GM12878 (cell line): ENCODE measurements at regions not wholly inside any gene's neighbourhood (a gene's known extent, or its start where the extent isn't known, plus 50 kb on each side); places are given as distances from the start of the nearest gene placed in this dataset.

Source experiments
- ATAC-seq: fragments of 200-7000 bp; cut with Tn5 transposase; 3 replicates; pipeline ENCODE4 v1.9.1; 2020; ENCODE audit warnings: mild to moderate bottlenecking, moderate library complexity
- BruUV-seq: library from RNA; stranded (reverse); fragments of 400-500 nt; replicated peaks from 2 replicates; lab custom pipeline; 2021; lab: Mats Ljungman, UMichigan
- CTCF ChIA-PET: fragments of 300-600 bp; sonication (Branson Sonifier 250); formaldehyde crosslinking; extraction: SDS; loops from one replicate; lab custom pipeline; 2021; ENCODE audit warnings: inconsistent platforms; lab: Yijun Ruan, JAX
- POLR2A ChIA-PET: fragments of 350-600 bp; formaldehyde crosslinking; extraction: SDS; loops from one replicate; lab custom pipeline; 2021; ENCODE audit warnings: inconsistent platforms; lab: Charles Lee
- RAD21 ChIA-PET: fragments of 300-600 bp; sonication (Branson Sonifier 250); formaldehyde crosslinking; loops from one replicate; lab custom pipeline; 2023; ENCODE audit warnings: antibody characterized with exemption; ENCODE audit not compliant: unreplicated experiment; lab: Charles Lee
- SMC1A ChIA-PET: fragments of 300-600 bp; sonication (Branson Sonifier 250); formaldehyde crosslinking; loops from one replicate; lab custom pipeline; 2023; ENCODE audit not compliant: unreplicated experiment, uncharacterized antibody; lab: Charles Lee
- DNase-seq: peaks from one replicate; pipeline ENCODE4 v3.0.0-alpha.2; 2011; ENCODE audit warnings: low read depth, low spot score
- FAIRE-seq: peaks from 3 replicates; lab custom pipeline; 2011; peaks lifted over from hg19 to GRCh38; lab: Jason Lieb, UNC
- H2AFZ ChIP-seq: 2 replicates; pipeline ENCODE4 v1.6.0; 2011; ENCODE audit warnings: low read depth, low read length, control low read depth; ENCODE audit not compliant: control insufficient read depth
- H3K27ac ChIP-seq: 2 replicates; pipeline ENCODE4 v1.5.1; 2011; ENCODE audit warnings: control low read depth; ENCODE audit not compliant: control insufficient read depth, insufficient read depth
- H3K27me3 ChIP-seq, 2 experiments: replicated peaks in 1 of 2; 2 replicates each; pipeline versions ENCODE4 v1.6.0 to v1.6.1; 2011; ENCODE audit warnings: low read length in 1 of 2; ENCODE audit not compliant: control insufficient read depth in 2 of 2, insufficient read depth in 2 of 2
- H3K36me3 ChIP-seq, 2 experiments: 2 replicates each; pipeline ENCODE4 v1.5.1; 2011; ENCODE audit warnings: low read length in 1 of 2; ENCODE audit not compliant: control insufficient read depth in 2 of 2, insufficient read depth in 2 of 2
- H3K4me1 ChIP-seq: 2 replicates; pipeline ENCODE4 v1.6.1; 2011; ENCODE audit warnings: mild to moderate bottlenecking, low read length, moderate library complexity, mixed read lengths; ENCODE audit not compliant: control insufficient read depth, insufficient read depth
- H3K4me2 ChIP-seq: 2 replicates; pipeline ENCODE4 v1.6.0; 2011; ENCODE audit warnings: control low read depth; ENCODE audit not compliant: control insufficient read depth, insufficient read depth
- H3K4me3 ChIP-seq: fragments of 200-600 bp; sonication (generic); 2 replicates; pipeline ENCODE4 v1.5.1; 2016
- H3K79me2 ChIP-seq: 2 replicates; pipeline ENCODE4 v1.6.0; 2011; ENCODE audit warnings: low read length; ENCODE audit not compliant: control insufficient read depth, insufficient read depth
- H3K9ac ChIP-seq: 2 replicates; pipeline ENCODE4 v1.8.0; 2011; ENCODE audit warnings: low read length, control low read depth, mixed read lengths; ENCODE audit not compliant: control insufficient read depth, insufficient read depth
- H3K9me3 ChIP-seq: replicated peaks from 3 replicates; pipeline ENCODE4 v1.5.1; 2011; ENCODE audit warnings: mild to moderate bottlenecking, low read length; ENCODE audit not compliant: control insufficient read depth, insufficient read depth
- H4K20me1 ChIP-seq: 2 replicates; pipeline ENCODE4 v1.6.0; 2011; ENCODE audit not compliant: control insufficient read depth, insufficient read depth
- BCL11A ChIP-seq: IDR thresholded peaks from 2 replicates; pipeline ENCODE4 v1.6.1; 2011; ENCODE audit warnings: low read depth, low read length
- CHD1 ChIP-seq: IDR thresholded peaks from 2 replicates; pipeline ENCODE4 v1.6.1; 2012; ENCODE audit warnings: low read depth, low read length, improper control_type of control experiment
- CHD2 ChIP-seq: IDR thresholded peaks from 2 replicates; pipeline ENCODE4 v1.6.1; 2011; ENCODE audit warnings: low read depth, low read length, improper control_type of control experiment, borderline replicate concordance
- EGR1 ChIP-seq, 2 experiments: IDR thresholded peaks; 1 replicate in 1 of 2; 2 replicates in 1 of 2; pipeline ENCODE4 v1.6.1; 2011 to 2012; ENCODE audit warnings: low read depth in 2 of 2, low read length in 2 of 2, borderline replicate concordance in 1 of 2, mild to moderate bottlenecking in 1 of 2, moderate library complexity in 1 of 2
- KDM1A ChIP-seq: fragments of 200-600 bp; sonication (generic); IDR thresholded peaks from 2 replicates; pipeline ENCODE4 v1.6.1; 2016; ENCODE audit warnings: borderline replicate concordance
- NFXL1 ChIP-seq: fragments of 450-650 bp; IDR thresholded peaks from 2 replicates; pipeline ENCODE4 v1.6.1; 2017; ENCODE audit warnings: antibody characterized with exemption, mild to moderate bottlenecking, borderline replicate concordance
- NRF1 ChIP-seq: conservative IDR thresholded peaks from 2 replicates; pipeline ENCODE4 v1.6.1; 2011; ENCODE audit warnings: mild to moderate bottlenecking, low read depth, low read length, improper control_type of control experiment
- RUNX3 ChIP-seq: IDR thresholded peaks from 2 replicates; pipeline ENCODE4 v1.6.1; 2012; ENCODE audit warnings: low read length, inconsistent platforms
- SMARCA5 ChIP-seq: fragments of 450-650 bp; IDR thresholded peaks from 2 replicates; pipeline ENCODE4 v1.6.1; 2017; ENCODE audit warnings: mild to moderate bottlenecking
- STAT3 ChIP-seq: IDR thresholded peaks from 2 replicates; pipeline ENCODE4 v1.6.1; 2011; ENCODE audit warnings: low read depth, low read length, improper control_type of control experiment
- TARDBP ChIP-seq: IDR thresholded peaks from 2 replicates; pipeline ENCODE4 v1.6.1; 2016; ENCODE audit warnings: borderline replicate concordance
- TCF12 ChIP-seq: IDR thresholded peaks from 2 replicates; pipeline ENCODE4 v1.6.1; 2011; ENCODE audit warnings: low read depth, mild to moderate bottlenecking, low read length
- TCF7 ChIP-seq: IDR thresholded peaks from 2 replicates; pipeline ENCODE4 v1.6.1; 2014; ENCODE audit warnings: antibody characterized with exemption, borderline replicate concordance
- WRNIP1 ChIP-seq: IDR thresholded peaks from 2 replicates; pipeline ENCODE4 v1.6.1; 2011; ENCODE audit warnings: low read depth, low read length, improper control_type of control experiment, borderline replicate concordance
- YBX1 ChIP-seq: fragments of 450-650 bp; IDR thresholded peaks from 2 replicates; pipeline ENCODE4 v1.6.1; 2016; ENCODE audit warnings: antibody characterized with exemption
- ZNF622 ChIP-seq: fragments of 450-650 bp; IDR thresholded peaks from 2 replicates; pipeline ENCODE4 v1.6.1; 2017; ENCODE audit warnings: mild to moderate bottlenecking, inconsistent platforms
- ZSCAN29 ChIP-seq: fragments of 450-650 bp; IDR thresholded peaks from 2 replicates; pipeline ENCODE4 v1.6.1; 2017; ENCODE audit warnings: mild to moderate bottlenecking, moderate library complexity
- in situ Hi-C: fragments of 300-500 bp; cut with MboI; formaldehyde crosslinking; loops from 9 replicates; pipeline ENCODE4 v1.14.3; 2018; ENCODE audit warnings: mixed read lengths
- intact Hi-C: fragments of 100-400 bp; cut with micrococcal nuclease; formaldehyde crosslinking; loops from one replicate; pipeline ENCODE4 v1.14.2; 2022; ENCODE audit not compliant: unreplicated experiment
- TF ChIP-seq, protein P1 (sequence below): fragments of 150-350 bp; IDR thresholded peaks from 2 replicates; pipeline ENCODE4 v1.6.1; 2016; ENCODE audit warnings: low read depth, low read length
- TF ChIP-seq, protein P2 (sequence below): fragments of 450-650 bp; IDR thresholded peaks from 2 replicates; pipeline ENCODE4 v1.6.1; 2016; ENCODE audit warnings: mild to moderate bottlenecking, moderate library complexity, borderline replicate concordance
- TF ChIP-seq, protein P3 (sequence below): IDR thresholded peaks from 2 replicates; pipeline ENCODE4 v1.6.1; 2011; ENCODE audit warnings: borderline replicate concordance, low read depth, mild to moderate bottlenecking, moderate library complexity, mixed read lengths, low read length; ENCODE audit not compliant: insufficient read depth; ENCODE audit errors: extremely low read length

DNA sequence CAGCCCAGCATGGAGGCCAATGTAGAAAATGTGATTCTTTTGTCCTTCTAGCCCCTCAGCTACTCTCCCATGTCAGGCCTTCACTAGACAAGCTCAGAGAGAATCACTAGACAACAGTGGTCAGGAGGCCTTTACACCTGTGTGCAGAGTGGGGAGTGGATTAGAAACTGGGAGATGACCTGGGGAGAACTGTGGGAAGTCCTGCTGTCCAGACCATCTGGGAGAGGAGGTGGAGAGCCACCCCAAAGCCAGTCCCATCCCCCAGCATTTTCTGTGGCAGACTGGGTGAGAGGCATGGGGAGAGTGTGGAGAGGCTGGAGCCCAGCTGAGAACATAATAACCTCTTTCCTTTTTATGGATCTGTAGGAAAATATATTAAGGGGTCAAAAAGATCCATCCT lies 452.0 kb upstream of the DMAC1 start:
- intact Hi-C loops (no loop called here), in situ Hi-C loops (no loop called here)
- RAD21 ChIA-PET = no interaction called here
- TF ChIP-seq KDM1A (no peak), STAT3 (no peak), YBX1 (no peak), NFXL1 (no peak), SMARCA5 (no peak), NRF1 (no peak), BCL11A (no peak), ZNF622 (no peak), EGR1 (IDR thresholded peaks at IDR 0.05; ENCODE audit: borderline replicate concordance in 1 of 2, low read depth in 2 of 2, low read length in 2 of 2) (no peak), TCF12 (no peak), CHD1 (no peak), WRNIP1 (no peak), RUNX3 (no peak), TARDBP (no peak), ZSCAN29 (no peak), CHD2 (no peak), TCF7 (no peak)
- TF ChIP-seq, protein P1, sequence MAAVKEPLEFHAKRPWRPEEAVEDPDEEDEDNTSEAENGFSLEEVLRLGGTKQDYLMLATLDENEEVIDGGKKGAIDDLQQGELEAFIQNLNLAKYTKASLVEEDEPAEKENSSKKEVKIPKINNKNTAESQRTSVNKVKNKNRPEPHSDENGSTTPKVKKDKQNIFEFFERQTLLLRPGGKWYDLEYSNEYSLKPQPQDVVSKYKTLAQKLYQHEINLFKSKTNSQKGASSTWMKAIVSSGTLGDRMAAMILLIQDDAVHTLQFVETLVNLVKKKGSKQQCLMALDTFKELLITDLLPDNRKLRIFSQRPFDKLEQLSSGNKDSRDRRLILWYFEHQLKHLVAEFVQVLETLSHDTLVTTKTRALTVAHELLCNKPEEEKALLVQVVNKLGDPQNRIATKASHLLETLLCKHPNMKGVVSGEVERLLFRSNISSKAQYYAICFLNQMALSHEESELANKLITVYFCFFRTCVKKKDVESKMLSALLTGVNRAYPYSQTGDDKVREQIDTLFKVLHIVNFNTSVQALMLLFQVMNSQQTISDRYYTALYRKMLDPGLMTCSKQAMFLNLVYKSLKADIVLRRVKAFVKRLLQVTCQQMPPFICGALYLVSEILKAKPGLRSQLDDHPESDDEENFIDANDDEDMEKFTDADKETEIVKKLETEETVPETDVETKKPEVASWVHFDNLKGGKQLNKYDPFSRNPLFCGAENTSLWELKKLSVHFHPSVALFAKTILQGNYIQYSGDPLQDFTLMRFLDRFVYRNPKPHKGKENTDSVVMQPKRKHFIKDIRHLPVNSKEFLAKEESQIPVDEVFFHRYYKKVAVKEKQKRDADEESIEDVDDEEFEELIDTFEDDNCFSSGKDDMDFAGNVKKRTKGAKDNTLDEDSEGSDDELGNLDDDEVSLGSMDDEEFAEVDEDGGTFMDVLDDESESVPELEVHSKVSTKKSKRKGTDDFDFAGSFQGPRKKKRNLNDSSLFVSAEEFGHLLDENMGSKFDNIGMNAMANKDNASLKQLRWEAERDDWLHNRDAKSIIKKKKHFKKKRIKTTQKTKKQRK = no peak
- TF ChIP-seq, protein P2, sequence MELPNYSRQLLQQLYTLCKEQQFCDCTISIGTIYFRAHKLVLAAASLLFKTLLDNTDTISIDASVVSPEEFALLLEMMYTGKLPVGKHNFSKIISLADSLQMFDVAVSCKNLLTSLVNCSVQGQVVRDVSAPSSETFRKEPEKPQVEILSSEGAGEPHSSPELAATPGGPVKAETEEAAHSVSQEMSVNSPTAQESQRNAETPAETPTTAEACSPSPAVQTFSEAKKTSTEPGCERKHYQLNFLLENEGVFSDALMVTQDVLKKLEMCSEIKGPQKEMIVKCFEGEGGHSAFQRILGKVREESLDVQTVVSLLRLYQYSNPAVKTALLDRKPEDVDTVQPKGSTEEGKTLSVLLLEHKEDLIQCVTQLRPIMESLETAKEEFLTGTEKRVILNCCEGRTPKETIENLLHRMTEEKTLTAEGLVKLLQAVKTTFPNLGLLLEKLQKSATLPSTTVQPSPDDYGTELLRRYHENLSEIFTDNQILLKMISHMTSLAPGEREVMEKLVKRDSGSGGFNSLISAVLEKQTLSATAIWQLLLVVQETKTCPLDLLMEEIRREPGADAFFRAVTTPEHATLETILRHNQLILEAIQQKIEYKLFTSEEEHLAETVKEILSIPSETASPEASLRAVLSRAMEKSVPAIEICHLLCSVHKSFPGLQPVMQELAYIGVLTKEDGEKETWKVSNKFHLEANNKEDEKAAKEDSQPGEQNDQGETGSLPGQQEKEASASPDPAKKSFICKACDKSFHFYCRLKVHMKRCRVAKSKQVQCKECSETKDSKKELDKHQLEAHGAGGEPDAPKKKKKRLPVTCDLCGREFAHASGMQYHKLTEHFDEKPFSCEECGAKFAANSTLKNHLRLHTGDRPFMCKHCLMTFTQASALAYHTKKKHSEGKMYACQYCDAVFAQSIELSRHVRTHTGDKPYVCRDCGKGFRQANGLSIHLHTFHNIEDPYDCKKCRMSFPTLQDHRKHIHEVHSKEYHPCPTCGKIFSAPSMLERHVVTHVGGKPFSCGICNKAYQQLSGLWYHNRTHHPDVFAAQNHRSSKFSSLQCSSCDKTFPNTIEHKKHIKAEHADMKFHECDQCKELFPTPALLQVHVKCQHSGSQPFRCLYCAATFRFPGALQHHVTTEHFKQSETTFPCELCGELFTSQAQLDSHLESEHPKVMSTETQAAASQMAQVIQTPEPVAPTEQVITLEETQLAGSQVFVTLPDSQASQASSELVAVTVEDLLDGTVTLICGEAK = no peak
- TF ChIP-seq, protein P3, sequence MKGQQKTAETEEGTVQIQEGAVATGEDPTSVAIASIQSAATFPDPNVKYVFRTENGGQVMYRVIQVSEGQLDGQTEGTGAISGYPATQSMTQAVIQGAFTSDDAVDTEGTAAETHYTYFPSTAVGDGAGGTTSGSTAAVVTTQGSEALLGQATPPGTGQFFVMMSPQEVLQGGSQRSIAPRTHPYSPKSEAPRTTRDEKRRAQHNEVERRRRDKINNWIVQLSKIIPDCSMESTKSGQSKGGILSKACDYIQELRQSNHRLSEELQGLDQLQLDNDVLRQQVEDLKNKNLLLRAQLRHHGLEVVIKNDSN = no peak
- no peak for DNase-seq
- Histone ChIP-seq H4K20me1 (no peaks in the 10 kb centered on the region), H3K36me3 (no peaks in the 10 kb centered on the region), H3K4me2 (no peak overlapping the region), H3K27me3 (no peaks in the 10 kb centered on the region), H3K4me1 (no peaks in the 10 kb centered on the region), H3K4me3 (no peak overlapping the region), H3K9me3 (no peaks in the 10 kb centered on the region), H3K79me2 (no peaks in the 10 kb centered on the region), H3K27ac (no peak overlapping the region), H2AFZ (no peak overlapping the region), H3K9ac (no peak overlapping the region)
- POLR2A ChIA-PET = no interaction called here
- SMC1A ChIA-PET = no interaction called here
- CTCF ChIA-PET = no interaction called here
- ATAC-seq = no peak
- FAIRE-seq = no peak
- BruUV-seq = no TSS peak
